Erythroblast (primary cell): ENCODE measurements at regions not wholly inside any gene's neighbourhood (a gene's known extent, or its start where the extent isn't known, plus 50 kb on each side); places are given as distances from the start of the nearest gene placed in this dataset.

Experiments
- GATA1 ChIP-seq: IDR thresholded peaks from 2 replicates; pipeline ENCODE4 v1.6.1; 2011; ENCODE audit warnings: low read depth, mild to moderate bottlenecking, control low read depth, low read length, moderate library complexity
- POLR2A ChIP-seq: IDR thresholded peaks from 2 replicates; pipeline ENCODE4 v1.6.1; 2011; ENCODE audit warnings: mild to moderate bottlenecking, low read length

DNA sequence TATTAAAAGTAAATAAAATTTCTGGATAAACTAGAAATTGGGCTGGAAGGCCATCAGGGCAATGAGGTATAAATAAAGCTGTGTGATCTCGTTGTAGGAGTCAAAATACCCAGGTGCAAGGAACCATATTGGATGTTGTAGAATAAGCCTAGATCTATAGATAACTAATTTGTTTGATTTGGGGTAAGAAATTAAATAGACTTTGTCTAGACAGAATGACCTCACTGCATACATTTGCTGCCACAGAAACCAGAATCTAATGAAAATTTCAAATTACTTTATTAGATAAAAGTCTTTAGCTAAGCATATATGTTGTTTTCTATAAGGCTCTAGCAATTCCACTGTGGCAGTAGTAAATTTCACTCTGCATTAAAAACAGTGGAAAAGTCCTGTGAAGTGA lies 225.2 kb upstream of the ITGA1 start:
- TF ChIP-seq POLR2A (no peak), GATA1 (no peak)
